Stimulated activated naive CD8-positive, alpha-beta T cell treated with anti-CD3 and anti-CD28 coated beads, Interleukin-15, amount 100 ng/mL, for 72 hours (primary cell): ENCODE measurements at regions not wholly inside any gene's neighbourhood (a gene's known extent, or its start where the extent isn't known, plus 50 kb on each side); places are given as distances from the start of the nearest gene placed in this dataset.

Experiments used
- ATAC-seq: fragments of 150-1000 bp; cut with Tn5 transposase; 2 replicates; pipeline ENCODE4 v1.10.0; 2021; ENCODE audit warnings: mild to moderate bottlenecking, moderate library complexity
- DNase-seq, 2 donors: peaks; one replicate each; pipeline ENCODE4 v3.0.0; 2021 to 2022
- H3K27ac Mint-ChIP-seq, 2 donors: one replicate each; pipeline ENCODE4 v1.8.0; 2022; ENCODE audit warnings: mild to moderate bottlenecking in 2 of 2, mixed read lengths in 2 of 2, moderate library complexity in 2 of 2
- H3K27me3 Mint-ChIP-seq: one replicate; pipeline ENCODE4 v1.8.0; 2022; ENCODE audit warnings: mixed read lengths
- H3K4me1 Mint-ChIP-seq: one replicate; pipeline ENCODE4 v1.8.0; 2022; ENCODE audit warnings: mild to moderate bottlenecking, mixed read lengths
- H3K4me3 Mint-ChIP-seq, 2 donors: one replicate each; pipeline ENCODE4 v1.8.0; 2022; ENCODE audit warnings: mild to moderate bottlenecking in 2 of 2, mixed read lengths in 2 of 2, moderate library complexity in 1 of 2
- H3K9me3 Mint-ChIP-seq, 2 donors: one replicate each; pipeline ENCODE4 v1.8.0; 2022; ENCODE audit warnings: mixed read lengths in 2 of 2

- no peak overlapping the region for H3K4me3 Mint-ChIP-seq
- peaks cover 16% of the 10 kb centered on the region for H3K4me1 Mint-ChIP-seq
- peak; percentile 74 for ATAC-seq
- H3K9me3 Mint-ChIP-seq: no peaks in the 10 kb centered on the region
- peaks cover 7% of the 10 kb centered on the region for H3K27me3 Mint-ChIP-seq
- DNase-seq: no peak
- H3K27ac Mint-ChIP-seq: no peak overlapping the region
Observed at GRCh38 chr15:70281811-70282307, 184.1 kb upstream of the TLE3 start.

- H3K9me3 Mint-ChIP-seq: no peaks in the 10 kb centered on the region
- no peak overlapping the region for H3K27ac Mint-ChIP-seq
- peaks cover 7% of the 10 kb centered on the region for H3K27me3 Mint-ChIP-seq
- no peak overlapping the region for H3K4me3 Mint-ChIP-seq
- ATAC-seq (no peak), DNase-seq (no peak)
- H3K4me1 Mint-ChIP-seq: peaks cover 16% of the 10 kb centered on the region
Observed at GRCh38 chr15:70281261-70281810, 183.6 kb upstream of the TLE3 start.

GRCh38 chr15:70280781-70281180, 183.1 kb upstream of the TLE3 start:
- Mint-ChIP-seq H3K4me3 (no peak overlapping the region), H3K4me1 (peaks cover 16% of the 10 kb centered on the region), H3K27me3 (peaks cover 7% of the 10 kb centered on the region), H3K9me3 (no peaks in the 10 kb centered on the region), H3K27ac (no peak overlapping the region)
- DNase-seq: no peak
- no peak for ATAC-seq

- Mint-ChIP-seq H3K9me3 (no peaks in the 10 kb centered on the region), H3K4me1 (peaks cover 21% of the 10 kb centered on the region), H3K27me3 (peaks cover 13% of the 10 kb centered on the region), H3K27ac (no peak overlapping the region), H3K4me3 (no peak overlapping the region)
- ATAC-seq: no peak
- no peak for DNase-seq
Observed at GRCh38 chr15:70279096-70279495, 181.4 kb upstream of the TLE3 start.

GRCh38 chr15:70278644-70279043, 180.9 kb upstream of the TLE3 start:
- ATAC-seq (no peak), DNase-seq (no peak)
- H3K27me3 Mint-ChIP-seq: peaks cover 13% of the 10 kb centered on the region
- H3K4me1 Mint-ChIP-seq: peaks cover 26% of the 10 kb centered on the region
- no peaks in the 10 kb centered on the region for H3K9me3 Mint-ChIP-seq
- no peak overlapping the region for H3K4me3 Mint-ChIP-seq
- no peak overlapping the region for H3K27ac Mint-ChIP-seq

- DNase-seq: no peak
- Mint-ChIP-seq H3K27ac (no peak overlapping the region), H3K9me3 (no peaks in the 10 kb centered on the region), H3K4me3 (no peak overlapping the region), H3K27me3 (peaks cover 15% of the 10 kb centered on the region), H3K4me1 (peaks cover 34% of the 10 kb centered on the region)
- no peak for ATAC-seq
Observed at GRCh38 chr15:70277556-70277955, 179.8 kb upstream of the TLE3 start.

GRCh38 chr15:70276401-70276800, 178.7 kb upstream of the TLE3 start:
- Mint-ChIP-seq H3K4me3 (no peak overlapping the region), H3K27me3 (peaks cover 26% of the 10 kb centered on the region), H3K9me3 (no peaks in the 10 kb centered on the region), H3K4me1 (peaks cover 33% of the 10 kb centered on the region), H3K27ac (no peak overlapping the region)
- DNase-seq (no peak), ATAC-seq (no peak)

GRCh38 chr15:70275461-70276138, 177.9 kb upstream of the TLE3 start:
- Mint-ChIP-seq H3K4me3 (no peak overlapping the region), H3K9me3 (no peaks in the 10 kb centered on the region), H3K4me1 (peaks cover 29% of the 10 kb centered on the region), H3K27me3 (peaks cover 28% of the 10 kb centered on the region), H3K27ac (no peak overlapping the region)
- ATAC-seq (no peak), DNase-seq (no peak)

GRCh38 chr15:70274908-70275307, 177.2 kb upstream of the TLE3 start:
- no peaks in the 10 kb centered on the region for H3K9me3 Mint-ChIP-seq
- peaks cover 34% of the 10 kb centered on the region for H3K27me3 Mint-ChIP-seq
- H3K4me1 Mint-ChIP-seq: peaks cover 34% of the 10 kb centered on the region
- H3K27ac Mint-ChIP-seq: no peak overlapping the region
- no peak overlapping the region for H3K4me3 Mint-ChIP-seq
- no peak for ATAC-seq
- DNase-seq: no peak

- ATAC-seq (no peak), DNase-seq (no peak)
- no peaks in the 10 kb centered on the region for H3K9me3 Mint-ChIP-seq
- H3K4me1 Mint-ChIP-seq: peaks cover 39% of the 10 kb centered on the region
- peaks cover 40% of the 10 kb centered on the region for H3K27me3 Mint-ChIP-seq
- no peak overlapping the region for H3K4me3 Mint-ChIP-seq
- H3K27ac Mint-ChIP-seq: no peak overlapping the region
Observed at GRCh38 chr15:70274255-70274880, 176.7 kb upstream of the TLE3 start.

- ATAC-seq: no peak
- Mint-ChIP-seq H3K9me3 (no peaks in the 10 kb centered on the region), H3K4me3 (no peak overlapping the region), H3K27me3 (peaks cover 44% of the 10 kb centered on the region), H3K4me1 (peaks cover 42% of the 10 kb centered on the region), H3K27ac (no peak overlapping the region)
- no peak for DNase-seq
Observed at GRCh38 chr15:70273808-70274207, 176.1 kb upstream of the TLE3 start.

- no peak for DNase-seq
- Mint-ChIP-seq H3K27ac (no peak overlapping the region), H3K27me3 (peaks cover 54% of the 10 kb centered on the region), H3K4me3 (no peak overlapping the region), H3K9me3 (no peaks in the 10 kb centered on the region), H3K4me1 (peaks cover 51% of the 10 kb centered on the region)
- no peak for ATAC-seq
Observed at GRCh38 chr15:70272565-70273355, 175.0 kb upstream of the TLE3 start.

GRCh38 chr15:70271422-70272088, 173.8 kb upstream of the TLE3 start:
- Mint-ChIP-seq H3K9me3 (no peaks in the 10 kb centered on the region), H3K27ac (no peak overlapping the region), H3K27me3 (peaks cover 60% of the 10 kb centered on the region), H3K4me3 (no peak overlapping the region), H3K4me1 (peaks cover 63% of the 10 kb centered on the region)
- ATAC-seq (no peak), DNase-seq (no peak)

GRCh38 chr15:70270752-70271111, 173.0 kb upstream of the TLE3 start:
- H3K4me3 Mint-ChIP-seq: no peak overlapping the region
- DNase-seq (no peak), ATAC-seq (no peak)
- H3K27ac Mint-ChIP-seq: no peak overlapping the region
- peaks cover 65% of the 10 kb centered on the region for H3K27me3 Mint-ChIP-seq
- H3K9me3 Mint-ChIP-seq: no peaks in the 10 kb centered on the region
- H3K4me1 Mint-ChIP-seq: peaks cover 71% of the 10 kb centered on the region

- Mint-ChIP-seq H3K4me1 (peaks cover 75% of the 10 kb centered on the region), H3K4me3 (no peak overlapping the region), H3K27me3 (peaks cover 62% of the 10 kb centered on the region), H3K27ac (peak overlapping the region in 1 of 2 donors; percentile 2), H3K9me3 (no peaks in the 10 kb centered on the region)
- DNase-seq (no peak), ATAC-seq (no peak)
Observed at GRCh38 chr15:70269991-70270751, 172.5 kb upstream of the TLE3 start.
